Large intestine (tissue), 3 donors: ENCODE measurements at regions not wholly inside any gene's neighbourhood (a gene's known extent, or its start where the extent isn't known, plus 50 kb on each side); places are given as distances from the start of the nearest gene placed in this dataset.

Experiments
- DNase-seq, 2 donors: peaks; one replicate each; pipeline versions ENCODE4 v3.0.0 to v3.0.0-alpha.2; 2013
- H3K27ac ChIP-seq: one replicate; pipeline ENCODE4 v1.5.1; 2013; ENCODE audit warnings: low read length
- H3K27me3 ChIP-seq: 2 replicates; pipeline ENCODE4 v1.6.1; 2013; ENCODE audit warnings: low read length; ENCODE audit not compliant: control insufficient read depth, insufficient read depth
- H3K36me3 ChIP-seq: 2 replicates; pipeline ENCODE4 v1.6.1; 2013; ENCODE audit warnings: low read length; ENCODE audit not compliant: control insufficient read depth, insufficient read depth
- H3K4me1 ChIP-seq: one replicate; pipeline ENCODE4 v1.6.1; 2013; ENCODE audit warnings: low read length; ENCODE audit not compliant: control insufficient read depth, insufficient read depth
- H3K4me3 ChIP-seq: one replicate; pipeline ENCODE4 v1.5.1; 2013; ENCODE audit warnings: low read length
- H3K9me3 ChIP-seq: one replicate; pipeline ENCODE4 v1.6.1; 2013; ENCODE audit warnings: mild to moderate bottlenecking, low read depth, low read length, moderate library complexity; ENCODE audit not compliant: control insufficient read depth
- WGBS: methylation state at CpG from one replicate; pipeline ENCODE4 v1.1.5; 2013; ENCODE audit warnings: low lambda C conversion rate; ENCODE audit not compliant: insufficient coverage; 5-methylcytosine and 5-hydroxymethylcytosine counted together

- H3K27me3 ChIP-seq, result no peaks in the 10 kb centered on the region
- H3K27ac ChIP-seq, result no peak overlapping the region
- DNase-seq, result no peak
- WGBS, result no CpG with 5 or more reads among the region's 2 CpGs
- no peak overlapping the region for H3K4me3 ChIP-seq
- H3K4me1 ChIP-seq, result no peaks in the 10 kb centered on the region
- H3K9me3 ChIP-seq, result no peaks in the 10 kb centered on the region
- no peaks in the 10 kb centered on the region for H3K36me3 ChIP-seq
These were observed 125.1 kb downstream of the PRRX1 start for GRCh38 chr1:170789063-170789462.

GRCh38 chr1:170790175-170790574 is 126.2 kb downstream of the PRRX1 start:
- no peak for DNase-seq
- Histone ChIP-seq H3K27ac (no peak overlapping the region), H3K36me3 (no peaks in the 10 kb centered on the region), H3K27me3 (no peaks in the 10 kb centered on the region), H3K9me3 (no peaks in the 10 kb centered on the region), H3K4me1 (no peaks in the 10 kb centered on the region), H3K4me3 (no peak overlapping the region)
- WGBS, result no CpG with 5 or more reads among the region's 2 CpGs

- DNase-seq, result no peak
- H3K9me3 ChIP-seq, result no peaks in the 10 kb centered on the region
- no peak overlapping the region for H3K4me3 ChIP-seq
- H3K27ac ChIP-seq, result no peak overlapping the region
- no peaks in the 10 kb centered on the region for H3K4me1 ChIP-seq
- H3K27me3 ChIP-seq, result no peaks in the 10 kb centered on the region
- no peaks in the 10 kb centered on the region for H3K36me3 ChIP-seq
- WGBS, result 100% methylated on average over 1 of the region's 3 CpGs
These were observed 126.7 kb downstream of the PRRX1 start for GRCh38 chr1:170790651-170791071.

GRCh38 chr1:170791941-170792340 is 128.0 kb downstream of the PRRX1 start:
- DNase-seq, result no peak
- no peaks in the 10 kb centered on the region for H3K4me1 ChIP-seq
- H3K36me3 ChIP-seq, result no peaks in the 10 kb centered on the region
- WGBS, result 100% methylated on average over 1 of the region's 5 CpGs
- no peak overlapping the region for H3K27ac ChIP-seq
- H3K9me3 ChIP-seq, result no peaks in the 10 kb centered on the region
- no peak overlapping the region for H3K4me3 ChIP-seq
- no peaks in the 10 kb centered on the region for H3K27me3 ChIP-seq

GRCh38 chr1:170800265-170800664 is 135.1 kb upstream of the MROH9 start:
- no peaks in the 10 kb centered on the region for H3K4me1 ChIP-seq
- no peaks in the 10 kb centered on the region for H3K36me3 ChIP-seq
- no peak overlapping the region for H3K4me3 ChIP-seq
- H3K27me3 ChIP-seq, result no peaks in the 10 kb centered on the region
- no peak overlapping the region for H3K27ac ChIP-seq
- H3K9me3 ChIP-seq, result no peaks in the 10 kb centered on the region
- DNase-seq, result no peak

GRCh38 chr1:170800812-170801211 is 134.5 kb upstream of the MROH9 start:
- no peaks in the 10 kb centered on the region for H3K9me3 ChIP-seq
- DNase-seq, result no peak
- no peak overlapping the region for H3K27ac ChIP-seq
- H3K4me1 ChIP-seq, result no peaks in the 10 kb centered on the region
- H3K36me3 ChIP-seq, result no peaks in the 10 kb centered on the region
- no peak overlapping the region for H3K4me3 ChIP-seq
- WGBS, result 38% methylated on average over 1 of the region's 6 CpGs
- H3K27me3 ChIP-seq, result no peaks in the 10 kb centered on the region

- H3K27me3 ChIP-seq, result no peaks in the 10 kb centered on the region
- no peak for DNase-seq
- no peaks in the 10 kb centered on the region for H3K36me3 ChIP-seq
- H3K4me3 ChIP-seq, result no peak overlapping the region
- no peaks in the 10 kb centered on the region for H3K4me1 ChIP-seq
- H3K27ac ChIP-seq, result no peak overlapping the region
- no CpG with 5 or more reads among the region's 1 CpG for WGBS
- H3K9me3 ChIP-seq, result no peaks in the 10 kb centered on the region
These were observed 131.6 kb upstream of the MROH9 start for GRCh38 chr1:170803711-170804110.

- H3K9me3 ChIP-seq, result no peaks in the 10 kb centered on the region
- no peaks in the 10 kb centered on the region for H3K27me3 ChIP-seq
- no peak overlapping the region for H3K27ac ChIP-seq
- no peak overlapping the region for H3K4me3 ChIP-seq
- DNase-seq, result peak in 1 of 2 donors; percentile 12
- H3K4me1 ChIP-seq, result no peaks in the 10 kb centered on the region
- no peaks in the 10 kb centered on the region for H3K36me3 ChIP-seq
These were observed 130.9 kb upstream of the MROH9 start for GRCh38 chr1:170804419-170804818.

GRCh38 chr1:170804879-170805278 is 130.5 kb upstream of the MROH9 start:
- no peak for DNase-seq
- no peak overlapping the region for H3K4me3 ChIP-seq
- H3K27ac ChIP-seq, result no peak overlapping the region
- H3K27me3 ChIP-seq, result no peaks in the 10 kb centered on the region
- no peaks in the 10 kb centered on the region for H3K4me1 ChIP-seq
- no peaks in the 10 kb centered on the region for H3K36me3 ChIP-seq
- no CpG with 5 or more reads among the region's 4 CpGs for WGBS
- H3K9me3 ChIP-seq, result no peaks in the 10 kb centered on the region

- DNase-seq, result no peak
- no peak overlapping the region for H3K4me3 ChIP-seq
- no peaks in the 10 kb centered on the region for H3K27me3 ChIP-seq
- no peaks in the 10 kb centered on the region for H3K4me1 ChIP-seq
- WGBS, result 88% methylated on average over 2 of the region's 3 CpGs
- no peaks in the 10 kb centered on the region for H3K36me3 ChIP-seq
- no peak overlapping the region for H3K27ac ChIP-seq
- no peaks in the 10 kb centered on the region for H3K9me3 ChIP-seq
These were observed 128.4 kb upstream of the MROH9 start for GRCh38 chr1:170806961-170807360.

- Histone ChIP-seq H3K27ac (no peak overlapping the region), H3K36me3 (no peaks in the 10 kb centered on the region)
- 100% methylated on average over 1 of the region's 4 CpGs for WGBS
These were observed 127.9 kb upstream of the MROH9 start for GRCh38 chr1:170807432-170807831.

More at GRCh38 chr1:170807432-170807831, 127.9 kb upstream of the MROH9 start:
- no peak for DNase-seq
- Histone ChIP-seq H3K4me1 (no peaks in the 10 kb centered on the region), H3K4me3 (no peak overlapping the region), H3K9me3 (no peaks in the 10 kb centered on the region), H3K27me3 (no peaks in the 10 kb centered on the region)
